ENCODE measurements at regions not wholly inside any gene's neighbourhood (a gene's known extent, or its start where the extent isn't known, plus 50 kb on each side); places are given as distances from the start of the nearest gene placed in this dataset.
A peak's percentile ranks its signal among the peaks of the same experiment; 100 is the strongest.

DNA sequence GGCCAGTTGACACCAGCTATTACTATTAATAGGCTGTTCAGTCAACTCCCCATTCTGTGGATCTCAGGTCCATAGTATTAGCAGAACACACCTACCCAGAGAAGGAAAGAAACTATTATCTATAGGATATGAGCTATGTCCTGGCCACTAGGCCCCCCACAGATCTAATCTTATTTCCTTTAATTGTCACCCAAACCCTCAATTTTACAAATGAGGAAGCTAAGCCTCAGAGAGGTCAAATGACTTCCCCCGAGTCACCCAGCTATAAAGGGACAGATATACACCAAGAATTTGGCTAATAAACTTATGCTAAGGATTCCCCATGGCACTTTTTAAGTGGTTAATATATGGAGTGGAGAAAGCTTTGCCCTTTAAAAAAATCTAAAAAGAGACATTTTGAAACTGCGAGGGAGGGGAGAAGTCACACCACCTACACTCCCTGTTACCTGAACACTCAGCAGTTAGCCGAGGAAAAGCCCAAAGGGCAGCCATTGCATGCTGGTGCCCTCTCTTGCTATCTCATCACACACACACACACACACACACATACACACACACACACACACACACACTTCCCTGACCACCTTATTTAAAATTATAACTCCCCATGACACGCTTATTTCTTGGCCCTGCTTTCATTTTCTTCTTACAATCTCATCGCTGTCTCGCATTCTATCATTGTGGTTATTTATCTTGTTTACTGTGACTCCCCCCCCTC, 157.0 kb upstream of the ADO start:
- Mint-ChIP-seq H3K36me3 (no peaks in the 10 kb centered on the region), H3K27me3 (no peaks in the 10 kb centered on the region), H3K4me1 (peaks cover 12 to 18% (median 12%) of the 10 kb centered on the region in 3 donors), H3K9me3 (no peaks in the 10 kb centered on the region), H3K4me3 (peak overlapping the region in 6 of 7 donors; percentile 0 to 74 (median 58)), H3K27ac (peak overlapping the region in 3 of 8 donors; percentile 2 to 56 (median 8))
- no peak for DNase-seq
- H3K4me3 ChIP-seq (ENCODE audit: low read length) = no peak overlapping the region
- ChIA-PET POLR2A (no interaction called here), CTCF (interaction anchor here (1.2 kb wide), 1 partner anchor 10 kb away, joined by 7 read pairs; no protein-coding TSS in a partner anchor)
- no peaks in the 10 kb centered on the region for H3K36me3 ChIP-seq (ENCODE audit: insufficient read depth, low read length)
- H3K27ac ChIP-seq (ENCODE audit: low read depth, low read length) = no peak overlapping the region
- no peaks in the 10 kb centered on the region for H3K9me3 ChIP-seq (ENCODE audit: low read length)
- H3K4me1 ChIP-seq (ENCODE audit: insufficient read depth, low read length) = peaks cover 6% of the 10 kb centered on the region
- H3K27me3 ChIP-seq (ENCODE audit: insufficient read depth, low read length, poor library complexity, severe bottlenecking) = no peaks in the 10 kb centered on the region

DNA sequence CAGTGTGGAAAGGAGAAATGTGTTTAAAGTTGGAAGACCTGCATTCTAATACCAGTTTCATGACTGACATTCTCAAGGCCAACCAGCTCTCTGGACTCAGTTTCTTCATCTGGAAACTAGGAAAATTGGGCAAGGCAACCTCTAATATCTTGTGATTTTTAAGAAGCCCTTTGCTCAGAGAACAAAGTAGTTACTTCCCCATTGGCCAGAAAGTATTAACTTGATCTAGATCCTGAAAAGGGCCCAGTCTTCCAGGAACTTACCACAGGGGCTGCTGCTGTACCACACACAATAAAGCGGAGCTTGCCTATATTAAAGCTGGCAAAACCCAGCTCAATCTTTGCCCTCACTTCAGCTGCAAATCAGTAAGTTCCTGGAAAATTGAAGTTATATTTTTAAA, 155.6 kb upstream of the ADO start:
- Histone ChIP-seq H3K4me1 (ENCODE audit: insufficient read depth, low read length) (peaks cover 6% of the 10 kb centered on the region), H3K4me3 (ENCODE audit: low read length) (no peak overlapping the region), H3K27me3 (ENCODE audit: insufficient read depth, low read length, poor library complexity, severe bottlenecking) (no peaks in the 10 kb centered on the region), H3K27ac (ENCODE audit: low read depth, low read length) (no peak overlapping the region), H3K9me3 (ENCODE audit: low read length) (no peaks in the 10 kb centered on the region), H3K36me3 (ENCODE audit: insufficient read depth, low read length) (no peaks in the 10 kb centered on the region)
- CTCF ChIA-PET = interaction anchor here (1.2 kb wide), 1 partner anchor 11 kb away, joined by 7 read pairs; no protein-coding TSS in a partner anchor
- H3K36me3 Mint-ChIP-seq = no peaks in the 10 kb centered on the region
- H3K4me1 Mint-ChIP-seq = peaks cover 12 to 18% (median 12%) of the 10 kb centered on the region in 3 donors
- DNase-seq = no peak
- H3K9me3 Mint-ChIP-seq = no peaks in the 10 kb centered on the region
- peaks cover 0 to 1% of the 10 kb centered on the region in 2 donors for H3K27me3 Mint-ChIP-seq
- H3K4me3 Mint-ChIP-seq = no peak overlapping the region
- POLR2A ChIA-PET = no interaction called here
- H3K27ac Mint-ChIP-seq = no peak overlapping the region

DNA sequence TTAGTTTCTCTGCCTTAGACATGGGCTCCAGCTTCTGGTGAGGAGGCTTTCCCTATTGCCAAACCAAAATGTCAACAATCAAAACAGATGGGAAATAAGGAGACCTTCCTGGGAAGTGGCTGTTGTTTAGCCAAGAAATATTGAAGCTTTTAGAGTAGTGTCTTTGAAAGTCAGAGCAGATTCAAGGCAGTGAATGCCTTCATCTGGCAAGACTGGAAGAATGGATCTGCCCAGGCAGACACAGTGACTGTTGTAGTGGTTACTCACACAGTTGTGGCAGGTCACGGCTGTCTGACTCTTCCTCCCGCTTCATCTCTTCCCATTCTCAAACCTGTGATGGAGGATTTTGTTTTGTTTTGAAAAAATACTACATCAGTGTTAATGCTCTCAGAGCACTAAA, 154.1 kb upstream of the ADO start:
- ChIA-PET CTCF (no interaction called here), POLR2A (no interaction called here)
- H3K4me3 ChIP-seq (ENCODE audit: low read length) = no peak overlapping the region
- H3K36me3 ChIP-seq (ENCODE audit: insufficient read depth, low read length) = no peaks in the 10 kb centered on the region
- no peaks in the 10 kb centered on the region for H3K9me3 ChIP-seq (ENCODE audit: low read length)
- H3K4me1 Mint-ChIP-seq = peaks cover 13 to 20% (median 14%) of the 10 kb centered on the region in 3 donors
- H3K27me3 Mint-ChIP-seq = peaks cover 0 to 1% of the 10 kb centered on the region in 2 donors
- H3K4me3 Mint-ChIP-seq = no peak overlapping the region
- no peak for DNase-seq
- no peak overlapping the region for H3K27ac Mint-ChIP-seq
- H3K36me3 Mint-ChIP-seq = no peaks in the 10 kb centered on the region
- H3K27ac ChIP-seq (ENCODE audit: low read depth, low read length) = no peak overlapping the region
- H3K4me1 ChIP-seq (ENCODE audit: insufficient read depth, low read length) = peaks cover 6% of the 10 kb centered on the region
- no peaks in the 10 kb centered on the region for H3K27me3 ChIP-seq (ENCODE audit: insufficient read depth, low read length, poor library complexity, severe bottlenecking)
- H3K9me3 Mint-ChIP-seq = no peaks in the 10 kb centered on the region

DNA sequence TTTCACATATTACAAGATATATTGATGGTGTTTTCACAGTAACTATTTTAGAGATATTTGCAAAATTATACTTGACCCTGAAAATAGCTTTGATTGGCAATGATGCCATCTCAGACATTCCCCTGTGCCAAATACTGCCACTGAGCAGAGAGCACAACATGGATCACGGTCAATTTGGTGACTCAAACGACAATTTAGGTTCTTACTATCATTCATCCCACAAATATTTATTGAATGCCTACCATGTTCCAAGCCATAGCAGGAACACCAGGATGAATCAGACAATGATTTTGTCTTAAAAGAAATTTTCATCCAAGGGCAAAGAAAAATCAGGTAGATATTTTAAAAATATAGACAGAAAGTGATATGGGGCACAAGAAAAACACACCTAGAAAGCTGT, 153.2 kb upstream of the ADO start:
- Mint-ChIP-seq H3K27ac (no peak overlapping the region), H3K27me3 (peaks cover 0 to 2% of the 10 kb centered on the region in 2 donors), H3K36me3 (no peaks in the 10 kb centered on the region), H3K4me1 (peaks cover 14 to 23% (median 19%) of the 10 kb centered on the region in 3 donors), H3K9me3 (no peaks in the 10 kb centered on the region), H3K4me3 (no peak overlapping the region)
- Histone ChIP-seq H3K27me3 (ENCODE audit: insufficient read depth, low read length, poor library complexity, severe bottlenecking) (no peaks in the 10 kb centered on the region), H3K27ac (ENCODE audit: low read depth, low read length) (no peak overlapping the region), H3K4me3 (ENCODE audit: low read length) (no peak overlapping the region), H3K36me3 (ENCODE audit: insufficient read depth, low read length) (no peaks in the 10 kb centered on the region), H3K4me1 (ENCODE audit: insufficient read depth, low read length) (peaks cover 6% of the 10 kb centered on the region), H3K9me3 (ENCODE audit: low read length) (no peaks in the 10 kb centered on the region)
- DNase-seq = no peak
- CTCF ChIA-PET = interaction anchor here (1.0 kb wide), 1 partner anchor 14 kb away, joined by 3 read pairs; no protein-coding TSS in a partner anchor
- POLR2A ChIA-PET = no interaction called here

DNA sequence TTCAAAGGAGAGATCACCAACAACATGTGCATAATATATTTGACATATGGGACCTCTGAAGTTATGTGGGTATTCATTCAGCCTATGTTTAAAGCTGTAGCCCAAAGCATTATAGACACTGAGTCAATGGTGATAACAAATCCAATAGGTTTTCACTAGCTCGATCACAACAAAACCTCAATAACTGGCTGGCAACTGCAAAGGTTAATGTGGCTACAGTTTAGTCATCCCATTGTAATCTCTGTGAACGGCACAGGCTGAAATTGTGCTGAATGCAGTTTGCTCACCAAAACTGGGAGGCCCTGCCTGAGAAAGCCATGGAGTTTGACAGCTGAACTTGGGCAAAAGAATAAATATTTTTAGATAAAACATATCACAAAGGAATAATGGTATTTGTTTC, 152.4 kb upstream of the ADO start:
- H3K9me3 ChIP-seq (ENCODE audit: low read length) = no peaks in the 10 kb centered on the region
- ChIA-PET POLR2A (no interaction called here), CTCF (no interaction called here)
- H3K27ac Mint-ChIP-seq = no peak overlapping the region
- no peak overlapping the region for H3K4me3 ChIP-seq (ENCODE audit: low read length)
- H3K4me3 Mint-ChIP-seq = no peak overlapping the region
- H3K9me3 Mint-ChIP-seq = no peaks in the 10 kb centered on the region
- no peaks in the 10 kb centered on the region for H3K36me3 Mint-ChIP-seq
- no peak for DNase-seq
- H3K27me3 ChIP-seq (ENCODE audit: insufficient read depth, low read length, poor library complexity, severe bottlenecking) = no peaks in the 10 kb centered on the region
- H3K4me1 ChIP-seq (ENCODE audit: insufficient read depth, low read length) = peaks cover 4% of the 10 kb centered on the region
- H3K36me3 ChIP-seq (ENCODE audit: insufficient read depth, low read length) = no peaks in the 10 kb centered on the region
- H3K27me3 Mint-ChIP-seq = peaks cover 0 to 3% of the 10 kb centered on the region in 2 donors
- no peak overlapping the region for H3K27ac ChIP-seq (ENCODE audit: low read depth, low read length)
- peaks cover 12 to 22% (median 16%) of the 10 kb centered on the region in 3 donors for H3K4me1 Mint-ChIP-seq

DNA sequence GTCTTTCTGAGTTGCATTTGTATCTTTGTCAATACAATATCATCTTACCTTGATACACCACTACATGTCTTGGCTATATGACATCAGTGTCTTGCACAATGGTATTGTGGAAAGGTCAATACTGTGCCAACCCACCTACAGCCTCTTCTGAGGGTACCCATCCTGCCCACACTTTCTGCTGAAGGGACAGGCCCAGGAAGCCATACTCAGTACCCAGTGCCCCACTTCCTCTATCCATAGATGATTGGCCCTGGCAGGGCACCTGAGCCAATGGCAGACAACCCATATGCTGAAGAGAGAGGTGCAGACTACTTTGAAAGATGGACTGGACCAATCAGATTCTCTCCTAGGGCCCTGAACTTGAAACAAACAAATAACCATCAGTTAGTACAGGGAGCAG, 152.0 kb upstream of the ADO start:
- H3K27me3 Mint-ChIP-seq = peaks cover 0 to 3% of the 10 kb centered on the region in 2 donors
- peaks cover 9 to 18% (median 12%) of the 10 kb centered on the region in 3 donors for H3K4me1 Mint-ChIP-seq
- Histone ChIP-seq H3K9me3 (ENCODE audit: low read length) (no peaks in the 10 kb centered on the region), H3K36me3 (ENCODE audit: insufficient read depth, low read length) (no peaks in the 10 kb centered on the region), H3K4me1 (ENCODE audit: insufficient read depth, low read length) (no peaks in the 10 kb centered on the region), H3K27ac (ENCODE audit: low read depth, low read length) (no peak overlapping the region), H3K4me3 (ENCODE audit: low read length) (no peak overlapping the region), H3K27me3 (ENCODE audit: insufficient read depth, low read length, poor library complexity, severe bottlenecking) (no peaks in the 10 kb centered on the region)
- H3K9me3 Mint-ChIP-seq = no peaks in the 10 kb centered on the region
- H3K27ac Mint-ChIP-seq = no peak overlapping the region
- ChIA-PET POLR2A (no interaction called here), CTCF (no interaction called here)
- no peak overlapping the region for H3K4me3 Mint-ChIP-seq
- no peaks in the 10 kb centered on the region for H3K36me3 Mint-ChIP-seq
- no peak for DNase-seq

DNA sequence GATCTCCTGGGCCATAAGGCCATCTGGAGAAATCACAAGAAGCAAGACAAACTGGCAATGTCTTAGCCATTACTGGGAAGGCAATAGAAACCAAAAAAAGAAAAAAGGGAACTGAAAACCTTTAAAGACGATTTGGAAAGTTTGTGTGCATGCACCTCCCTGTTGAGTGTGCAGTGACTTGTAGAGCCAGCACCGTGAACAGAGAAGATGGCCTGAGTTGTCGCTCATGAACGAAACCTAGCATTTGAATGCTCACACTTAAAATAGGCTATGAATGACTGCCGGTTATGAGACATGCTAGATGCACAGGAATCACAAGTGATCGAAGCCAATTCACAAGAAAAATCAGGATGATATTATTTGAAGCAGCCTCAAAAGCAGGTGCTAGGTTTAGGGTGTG, 151.3 kb upstream of the ADO start:
- Histone ChIP-seq H3K9me3 (ENCODE audit: low read length) (no peaks in the 10 kb centered on the region), H3K4me1 (ENCODE audit: insufficient read depth, low read length) (no peaks in the 10 kb centered on the region), H3K4me3 (ENCODE audit: low read length) (no peak overlapping the region), H3K27me3 (ENCODE audit: insufficient read depth, low read length, poor library complexity, severe bottlenecking) (no peaks in the 10 kb centered on the region), H3K36me3 (ENCODE audit: insufficient read depth, low read length) (no peaks in the 10 kb centered on the region), H3K27ac (ENCODE audit: low read depth, low read length) (no peak overlapping the region)
- CTCF ChIA-PET = no interaction called here
- Mint-ChIP-seq H3K4me1 (peaks cover 5 to 11% (median 6%) of the 10 kb centered on the region in 3 donors), H3K4me3 (no peak overlapping the region), H3K36me3 (no peaks in the 10 kb centered on the region), H3K9me3 (no peaks in the 10 kb centered on the region), H3K27ac (no peak overlapping the region), H3K27me3 (peaks cover 0 to 3% of the 10 kb centered on the region in 2 donors)
- POLR2A ChIA-PET = no interaction called here
- DNase-seq = no peak

DNA sequence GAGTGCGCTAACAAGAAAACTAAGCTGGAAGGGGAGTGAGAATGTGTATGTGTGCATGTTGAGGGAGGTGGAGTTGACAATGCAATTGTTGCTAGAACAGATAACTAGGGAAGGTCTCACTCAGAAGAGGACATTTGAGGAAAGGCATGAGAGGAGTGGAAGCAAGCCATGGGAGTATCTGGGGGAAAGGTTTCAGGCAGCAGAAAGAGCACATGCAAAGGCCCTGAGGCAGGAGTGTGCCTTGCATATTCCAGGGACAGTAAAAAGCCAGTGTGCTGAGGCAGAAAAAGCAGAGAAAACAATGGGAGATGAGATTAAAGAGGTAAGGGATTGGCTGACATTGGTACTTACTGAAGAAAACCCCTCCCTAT, 149.6 kb upstream of the ADO start:
- H3K27me3 Mint-ChIP-seq = peaks cover 0 to 3% of the 10 kb centered on the region in 2 donors
- Histone ChIP-seq H3K4me3 (ENCODE audit: low read length) (no peak overlapping the region), H3K9me3 (ENCODE audit: low read length) (no peaks in the 10 kb centered on the region), H3K27me3 (ENCODE audit: insufficient read depth, low read length, poor library complexity, severe bottlenecking) (no peaks in the 10 kb centered on the region), H3K4me1 (ENCODE audit: insufficient read depth, low read length) (no peaks in the 10 kb centered on the region), H3K36me3 (ENCODE audit: insufficient read depth, low read length) (no peaks in the 10 kb centered on the region), H3K27ac (ENCODE audit: low read depth, low read length) (no peak overlapping the region)
- H3K9me3 Mint-ChIP-seq = no peaks in the 10 kb centered on the region
- CTCF ChIA-PET = interaction anchor here (1.4 kb wide), 1 partner anchor 18 kb away, joined by 3 read pairs; no protein-coding TSS in a partner anchor
- peaks cover 8 to 16% (median 15%) of the 10 kb centered on the region in 3 donors for H3K4me1 Mint-ChIP-seq
- DNase-seq = no peak
- H3K36me3 Mint-ChIP-seq = no peaks in the 10 kb centered on the region
- H3K27ac Mint-ChIP-seq = no peak overlapping the region
- POLR2A ChIA-PET = interaction anchor here (0.6 kb wide), 1 partner anchor 27 kb away, joined by 3 read pairs; no protein-coding TSS in a partner anchor
- H3K4me3 Mint-ChIP-seq = no peak overlapping the region
